ENCODE measurements at regions not wholly inside any gene's neighbourhood (a gene's known extent, or its start where the extent isn't known, plus 50 kb on each side); places are given as distances from the start of the nearest gene placed in this dataset.

- no peak overlapping the region for H3K4me3 ChIP-seq (ENCODE audit: control insufficient read depth, low read depth, low read length)
- DNase-seq (ENCODE audit: low read depth): no peak
- no peak for TF ChIP-seq CTCF (IDR thresholded peaks at IDR 0.05; ENCODE audit: control insufficient read depth, insufficient read depth, low read depth, low read length, missing control alignments)
These were observed 51.1 kb upstream of the LGALSL start for GRCh38 chr2:64402876-64403275.

GRCh38 chr2:64403426-64403825 is 50.5 kb upstream of the LGALSL start:
- DNase-seq (ENCODE audit: low read depth): no peak
- H3K4me3 ChIP-seq (ENCODE audit: control insufficient read depth, low read depth, low read length): no peak overlapping the region
- no peak for TF ChIP-seq CTCF (IDR thresholded peaks at IDR 0.05; ENCODE audit: control insufficient read depth, insufficient read depth, low read depth, low read length, missing control alignments)

DNA sequence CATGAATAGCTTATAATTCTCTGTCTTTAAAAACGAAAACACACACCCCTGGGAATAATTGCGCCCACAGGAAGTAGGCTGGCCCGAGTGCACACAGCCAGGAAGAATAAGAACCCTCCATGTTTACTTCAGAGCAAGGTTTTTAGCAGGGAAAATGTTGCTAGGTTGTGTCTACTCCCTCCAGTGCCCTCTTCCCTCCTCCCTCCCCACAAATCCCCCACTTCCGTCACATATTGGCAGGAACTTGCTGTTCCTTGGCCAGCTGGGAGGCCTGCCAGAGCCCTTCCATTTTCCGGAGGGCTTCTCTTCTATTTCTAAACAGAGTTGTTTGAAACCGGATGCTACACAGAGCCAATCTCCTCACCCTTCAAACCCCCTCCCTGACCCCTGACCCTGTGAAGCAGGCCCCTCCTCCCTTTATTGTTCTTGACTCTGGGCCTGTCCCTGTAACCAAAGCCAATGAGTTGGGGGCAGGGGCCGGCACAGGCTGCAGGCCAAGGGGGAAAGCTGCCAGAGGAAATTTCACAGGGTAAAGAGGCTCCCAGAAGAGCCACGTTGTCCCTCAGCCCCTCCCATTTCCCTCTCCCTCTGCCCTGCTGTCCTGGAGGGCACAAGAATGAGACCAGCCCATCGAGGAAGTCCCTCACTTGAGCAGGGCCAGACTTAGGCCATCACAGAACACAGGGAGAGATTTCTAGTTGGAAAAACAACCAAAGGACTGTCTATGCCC is 49.8 kb upstream of the LGALSL start:
- no peak for TF ChIP-seq CTCF (IDR thresholded peaks at IDR 0.05; ENCODE audit: control insufficient read depth, insufficient read depth, low read depth, low read length, missing control alignments)
- no peak overlapping the region for H3K4me3 ChIP-seq (ENCODE audit: control insufficient read depth, low read depth, low read length)
- no peak for DNase-seq (ENCODE audit: low read depth)
